Vagina (tissue), 2 donors: ENCODE measurements at regions not wholly inside any gene's neighbourhood (a gene's known extent, or its start where the extent isn't known, plus 50 kb on each side); places are given as distances from the start of the nearest gene placed in this dataset.
A peak's percentile ranks its signal among the peaks of the same experiment; 100 is the strongest.

Source experiments
- DNase-seq, 2 donors: peaks; one replicate each; pipeline ENCODE4 v3.0.0-alpha.2; 2017; ENCODE audit errors: extremely low spot score in 2 of 2
- H3K27ac ChIP-seq: fragments of 200-600 bp; sonication (generic); one replicate; pipeline ENCODE4 v1.5.1; 2019
- H3K27me3 ChIP-seq: fragments of 200-600 bp; sonication (generic); one replicate; pipeline ENCODE4 v1.5.1; 2019
- H3K36me3 ChIP-seq, 2 donors: fragments of 200-600 bp; sonication (generic); one replicate each; pipeline ENCODE4 v1.5.1; 2017 to 2019
- H3K4me1 ChIP-seq: fragments of 200-600 bp; sonication (generic); one replicate; pipeline ENCODE4 v1.5.1; 2019
- H3K4me3 ChIP-seq, 2 donors: fragments of 200-600 bp; sonication (generic); 1 replicate in 1 of 2; 2 replicates in 1 of 2; pipeline ENCODE4 v1.5.1; 2016 to 2019
- H3K9me3 ChIP-seq: fragments of 200-600 bp; sonication (generic); one replicate; pipeline ENCODE4 v1.5.1; 2019
- CTCF ChIP-seq, 3 experiments: fragments of 450-650 bp in 2 of 3; fragments of 200-600 bp in 1 of 3; sonication (generic) in 1 of 3; IDR thresholded peaks; one replicate each; pipeline ENCODE4 v1.5.1; 2017 to 2019; ENCODE audit warnings: antibody characterized with exemption in 3 of 3, mild to moderate bottlenecking in 2 of 3, moderate library complexity in 2 of 3
- POLR2A ChIP-seq, 2 donors: fragments of 450-650 bp; IDR thresholded peaks; one replicate each; pipeline ENCODE4 v1.6.1; 2017; ENCODE audit warnings: antibody characterized with exemption in 2 of 2, mild to moderate bottlenecking in 2 of 2, moderate library complexity in 2 of 2
- POLR2AphosphoS5 ChIP-seq, 2 donors: sonication (generic); formaldehyde crosslinking; IDR thresholded peaks; one replicate each; pipeline ENCODE4 v1.9.0; 2017; ENCODE audit warnings: antibody characterized with exemption in 2 of 2, mild to moderate bottlenecking in 2 of 2, low read depth in 1 of 2; ENCODE audit not compliant: insufficient read depth in 1 of 2
- intact Hi-C: fragments of 100-400 bp; cut with DNase I; formaldehyde crosslinking; loops from one replicate; pipeline ENCODE4 v1.15.1; 2023

GRCh38 chr20:1809611-1810510, 85.3 kb upstream of the SIRPA start:
- H3K4me1 ChIP-seq = peaks cover 47% of the 10 kb centered on the region
- H3K36me3 ChIP-seq = no peaks in the 10 kb centered on the region
- peak overlapping the region; percentile 68 for H3K27ac ChIP-seq
- TF ChIP-seq CTCF (IDR thresholded peaks at IDR 0.05) = no peak
- no peak for TF ChIP-seq POLR2AphosphoS5 (IDR thresholded peaks at IDR 0.05; ENCODE audit: insufficient read depth in 1 of 2, low read depth in 1 of 2)
- no peak for TF ChIP-seq POLR2A (IDR thresholded peaks at IDR 0.05)
- peak; percentile 71 to 95 for DNase-seq
- intact Hi-C loops = no loop called here
- H3K27me3 ChIP-seq = no peaks in the 10 kb centered on the region
- H3K9me3 ChIP-seq = no peaks in the 10 kb centered on the region
- H3K4me3 ChIP-seq = no peak overlapping the region

DNA sequence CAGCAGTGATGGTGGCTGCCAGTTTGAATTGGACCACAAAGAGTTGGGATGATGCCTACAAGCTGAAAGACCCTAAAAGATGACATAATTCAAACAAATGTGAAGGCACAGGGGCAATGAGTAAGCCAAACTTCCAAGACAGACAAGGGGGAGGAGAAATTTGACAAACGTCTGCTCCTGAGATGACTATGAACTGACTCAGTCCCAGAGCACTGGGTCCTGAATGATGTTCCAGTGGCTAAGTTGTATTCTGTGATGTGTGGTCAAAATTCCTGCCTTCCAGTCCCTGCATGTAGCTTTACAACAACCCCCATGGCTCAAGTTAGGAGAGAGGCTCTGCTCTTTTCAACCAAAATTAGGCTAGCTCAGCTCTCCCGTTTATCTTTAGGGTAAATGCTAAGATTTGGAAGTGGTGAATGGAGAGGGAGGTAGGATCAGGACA, 86.1 kb upstream of the SIRPA start:
- Histone ChIP-seq H3K27me3 (no peaks in the 10 kb centered on the region), H3K27ac (no peak overlapping the region), H3K4me1 (peaks cover 52% of the 10 kb centered on the region), H3K9me3 (no peaks in the 10 kb centered on the region), H3K36me3 (no peaks in the 10 kb centered on the region), H3K4me3 (no peak overlapping the region)
- DNase-seq = peak in 1 of 2 donors; percentile 49
- intact Hi-C loops = no loop called here
- no peak for TF ChIP-seq POLR2AphosphoS5 (IDR thresholded peaks at IDR 0.05; ENCODE audit: insufficient read depth in 1 of 2, low read depth in 1 of 2)
- no peak for TF ChIP-seq CTCF (IDR thresholded peaks at IDR 0.05)
- TF ChIP-seq POLR2A (IDR thresholded peaks at IDR 0.05) = no peak

DNA sequence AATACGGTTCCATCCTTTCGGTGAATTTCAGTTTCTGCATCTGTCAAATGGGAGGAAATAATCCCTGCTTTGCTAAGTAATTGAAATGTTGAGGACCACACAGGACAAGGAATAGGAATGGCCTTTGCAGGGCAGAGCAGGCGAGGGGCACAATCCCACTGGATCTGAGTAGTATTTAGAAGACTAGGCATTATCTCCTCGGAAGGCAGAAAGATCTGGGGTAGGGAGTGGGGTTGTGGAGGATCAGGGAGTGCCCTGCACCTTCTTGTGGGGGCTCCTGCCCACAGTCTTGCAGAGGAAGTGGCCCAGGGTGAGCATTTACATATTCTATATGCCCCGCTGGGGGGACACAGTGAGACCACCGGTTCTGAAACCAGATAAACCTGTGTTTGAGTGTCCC, 87.1 kb upstream of the SIRPA start:
- H3K27me3 ChIP-seq = no peaks in the 10 kb centered on the region
- no peaks in the 10 kb centered on the region for H3K9me3 ChIP-seq
- intact Hi-C loops = no loop called here
- no peaks in the 10 kb centered on the region for H3K36me3 ChIP-seq
- no peak overlapping the region for H3K4me3 ChIP-seq
- H3K4me1 ChIP-seq = peaks cover 53% of the 10 kb centered on the region
- no peak for TF ChIP-seq POLR2AphosphoS5 (IDR thresholded peaks at IDR 0.05; ENCODE audit: insufficient read depth in 1 of 2, low read depth in 1 of 2)
- TF ChIP-seq POLR2A (IDR thresholded peaks at IDR 0.05) = no peak
- no peak for TF ChIP-seq CTCF (IDR thresholded peaks at IDR 0.05)
- peak; percentile 44 to 58 for DNase-seq
- no peak overlapping the region for H3K27ac ChIP-seq

DNA sequence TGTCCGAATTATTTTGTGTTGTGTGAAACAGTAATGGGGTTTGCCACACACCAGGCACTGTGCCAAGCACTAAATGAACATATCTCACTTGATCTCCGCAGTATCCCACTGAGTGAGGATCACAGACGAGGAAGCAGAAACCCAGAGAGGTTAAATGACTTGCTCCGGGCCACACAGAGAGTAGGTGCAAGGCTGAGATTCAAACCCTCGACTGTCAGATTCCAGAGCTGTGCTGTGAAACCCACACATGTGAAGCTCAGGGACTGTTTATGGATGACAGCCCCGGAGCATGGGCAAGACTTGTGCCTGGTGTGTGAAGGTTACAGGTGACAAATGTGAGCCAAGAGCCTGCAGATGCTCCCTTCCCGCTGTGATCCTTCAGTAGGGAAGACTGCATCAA, 87.8 kb upstream of the SIRPA start:
- Histone ChIP-seq H3K27ac (no peak overlapping the region), H3K4me3 (no peak overlapping the region)
- DNase-seq = peak; percentile 62 to 77

More for the DNA sequence above, 87.8 kb upstream of the SIRPA start:
- Histone ChIP-seq H3K27me3 (no peaks in the 10 kb centered on the region), H3K9me3 (no peaks in the 10 kb centered on the region), H3K4me1 (peaks cover 53% of the 10 kb centered on the region), H3K36me3 (no peaks in the 10 kb centered on the region)
- no peak for TF ChIP-seq POLR2A (IDR thresholded peaks at IDR 0.05)
- TF ChIP-seq POLR2AphosphoS5 (IDR thresholded peaks at IDR 0.05; ENCODE audit: insufficient read depth in 1 of 2, low read depth in 1 of 2) = no peak
- no peak for TF ChIP-seq CTCF (IDR thresholded peaks at IDR 0.05)
- intact Hi-C loops = no loop called here
